Endothelial cell (in vitro differentiated cells): ENCODE measurements at regions not wholly inside any gene's neighbourhood (a gene's known extent, or its start where the extent isn't known, plus 50 kb on each side); places are given as distances from the start of the nearest gene placed in this dataset.

Experiments used
- DNase-seq: peaks from one replicate; pipeline ENCODE4 v3.0.0; 2021; ENCODE audit warnings: low spot score
- H3K27ac Mint-ChIP-seq: one replicate; pipeline ENCODE4 v1.8.0; 2021; ENCODE audit warnings: mixed read lengths, inconsistent platforms; ENCODE audit not compliant: unreplicated experiment
- H3K27me3 Mint-ChIP-seq: one replicate; pipeline ENCODE4 v1.8.0; 2021; ENCODE audit warnings: mild to moderate bottlenecking, moderate library complexity, mixed read lengths, inconsistent platforms; ENCODE audit not compliant: unreplicated experiment
- H3K36me3 Mint-ChIP-seq: one replicate; pipeline ENCODE4 v1.8.0; 2021; ENCODE audit warnings: mild to moderate bottlenecking, low read depth, mixed read lengths, inconsistent platforms; ENCODE audit not compliant: unreplicated experiment
- H3K4me1 Mint-ChIP-seq: one replicate; pipeline ENCODE4 v1.8.0; 2021; ENCODE audit warnings: mild to moderate bottlenecking, mixed read lengths, inconsistent platforms; ENCODE audit not compliant: unreplicated experiment
- H3K4me3 Mint-ChIP-seq: one replicate; pipeline ENCODE4 v1.8.0; 2021; ENCODE audit warnings: mild to moderate bottlenecking, mixed read lengths, inconsistent platforms; ENCODE audit not compliant: unreplicated experiment
- H3K9me3 Mint-ChIP-seq: one replicate; pipeline ENCODE4 v1.8.0; 2021; ENCODE audit warnings: mixed read lengths, inconsistent platforms; ENCODE audit not compliant: unreplicated experiment
- TF ChIP-seq, protein P1 (sequence below): fragments of 200-600 bp; sonication (generic); IDR thresholded peaks from one replicate; pipeline ENCODE4 v1.5.0; 2021; ENCODE audit warnings: antibody characterized with exemption; ENCODE audit not compliant: unreplicated experiment

DNA sequence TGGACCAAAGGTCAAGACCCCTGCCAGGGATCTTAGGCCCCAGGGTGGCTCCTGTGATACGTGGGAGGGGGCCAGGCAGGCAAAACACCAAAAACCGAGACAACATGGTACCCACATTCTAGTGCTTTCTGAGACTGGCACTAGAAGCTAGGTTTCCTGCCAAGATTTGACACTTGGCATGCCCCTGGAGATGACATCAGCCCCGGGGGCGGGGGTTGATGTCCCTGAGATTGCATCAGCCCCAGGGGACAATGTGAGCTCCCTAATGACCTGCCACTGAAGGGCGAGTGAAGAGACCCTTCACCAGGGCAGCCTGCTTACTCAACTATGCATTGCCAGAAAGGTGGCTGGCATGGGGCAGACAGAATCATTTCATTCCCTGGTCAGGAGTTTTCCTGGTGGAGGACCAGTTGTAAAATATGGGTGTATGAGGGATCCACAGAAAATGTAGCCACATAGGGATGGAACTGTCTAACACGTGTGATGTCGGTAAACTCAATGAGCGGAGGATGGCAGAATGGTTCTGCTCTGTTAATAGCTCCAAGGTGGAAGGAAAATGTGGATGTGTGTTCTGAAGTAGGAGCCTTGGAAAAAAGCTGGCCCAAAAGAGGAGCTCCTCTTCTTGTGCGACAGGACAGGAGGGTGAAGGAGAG, 219.7 kb downstream of the UNC5CL start:
- Mint-ChIP-seq H3K27ac (no peak overlapping the region), H3K4me3 (no peak overlapping the region)

DNA sequence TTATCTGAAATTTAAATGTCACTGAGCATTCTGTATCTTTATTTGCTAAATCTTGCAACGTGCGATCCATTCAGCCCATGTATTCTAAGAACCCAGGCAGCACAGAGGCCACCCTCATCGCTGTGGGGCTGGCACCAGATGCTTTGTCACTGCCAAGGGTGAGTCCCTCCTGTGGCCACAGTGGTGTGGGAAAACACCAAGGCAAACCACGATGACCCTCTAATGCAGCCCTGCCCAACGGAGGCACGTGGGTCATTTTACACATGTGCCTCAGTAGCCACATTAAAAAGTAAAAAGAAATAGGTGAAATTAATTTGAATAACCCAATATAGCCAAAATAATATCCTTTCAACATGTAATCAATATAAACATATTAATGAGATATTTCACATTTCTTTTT, 221.7 kb downstream of the UNC5CL start:
- Mint-ChIP-seq H3K4me3 (no peak overlapping the region), H3K9me3 (no peaks in the 10 kb centered on the region), H3K36me3 (no peaks in the 10 kb centered on the region), H3K27me3 (peaks cover 6% of the 10 kb centered on the region), H3K27ac (no peak overlapping the region), H3K4me1 (no peaks in the 10 kb centered on the region)
- TF ChIP-seq, protein P1, sequence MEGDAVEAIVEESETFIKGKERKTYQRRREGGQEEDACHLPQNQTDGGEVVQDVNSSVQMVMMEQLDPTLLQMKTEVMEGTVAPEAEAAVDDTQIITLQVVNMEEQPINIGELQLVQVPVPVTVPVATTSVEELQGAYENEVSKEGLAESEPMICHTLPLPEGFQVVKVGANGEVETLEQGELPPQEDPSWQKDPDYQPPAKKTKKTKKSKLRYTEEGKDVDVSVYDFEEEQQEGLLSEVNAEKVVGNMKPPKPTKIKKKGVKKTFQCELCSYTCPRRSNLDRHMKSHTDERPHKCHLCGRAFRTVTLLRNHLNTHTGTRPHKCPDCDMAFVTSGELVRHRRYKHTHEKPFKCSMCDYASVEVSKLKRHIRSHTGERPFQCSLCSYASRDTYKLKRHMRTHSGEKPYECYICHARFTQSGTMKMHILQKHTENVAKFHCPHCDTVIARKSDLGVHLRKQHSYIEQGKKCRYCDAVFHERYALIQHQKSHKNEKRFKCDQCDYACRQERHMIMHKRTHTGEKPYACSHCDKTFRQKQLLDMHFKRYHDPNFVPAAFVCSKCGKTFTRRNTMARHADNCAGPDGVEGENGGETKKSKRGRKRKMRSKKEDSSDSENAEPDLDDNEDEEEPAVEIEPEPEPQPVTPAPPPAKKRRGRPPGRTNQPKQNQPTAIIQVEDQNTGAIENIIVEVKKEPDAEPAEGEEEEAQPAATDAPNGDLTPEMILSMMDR, result no peak
- no peak for DNase-seq

More for the DNA sequence above, 219.7 kb downstream of the UNC5CL start:
- H3K27me3 Mint-ChIP-seq, result peaks cover 4% of the 10 kb centered on the region
- TF ChIP-seq, protein P1, result no peak
- no peaks in the 10 kb centered on the region for H3K36me3 Mint-ChIP-seq
- H3K9me3 Mint-ChIP-seq, result no peaks in the 10 kb centered on the region
- H3K4me1 Mint-ChIP-seq, result no peaks in the 10 kb centered on the region
- DNase-seq, result no peak

DNA sequence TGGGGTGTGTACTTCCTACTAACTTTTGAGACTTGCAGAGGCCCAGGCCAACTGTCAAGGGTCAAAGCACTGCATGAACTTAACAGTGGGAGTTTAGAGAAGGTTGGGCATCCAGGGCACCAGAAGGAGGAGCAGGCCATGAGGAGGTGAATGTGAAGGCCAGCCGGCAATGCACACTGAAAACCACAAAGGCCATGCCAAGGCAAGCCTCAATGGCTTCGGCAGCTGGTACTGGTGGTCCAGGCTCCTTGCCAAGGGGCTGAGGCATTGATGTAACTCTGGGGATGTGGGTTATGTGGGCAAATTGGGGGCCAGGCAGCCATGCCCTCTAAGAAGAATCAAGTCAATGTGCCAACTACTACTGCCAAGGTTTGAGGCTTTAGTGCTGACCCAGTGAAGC, 222.4 kb downstream of the UNC5CL start:
- Mint-ChIP-seq H3K27me3 (peaks cover 6% of the 10 kb centered on the region), H3K9me3 (no peaks in the 10 kb centered on the region), H3K4me1 (no peaks in the 10 kb centered on the region), H3K4me3 (no peak overlapping the region), H3K36me3 (no peaks in the 10 kb centered on the region), H3K27ac (no peak overlapping the region)
- DNase-seq, result no peak
- TF ChIP-seq, protein P1, result no peak

DNA sequence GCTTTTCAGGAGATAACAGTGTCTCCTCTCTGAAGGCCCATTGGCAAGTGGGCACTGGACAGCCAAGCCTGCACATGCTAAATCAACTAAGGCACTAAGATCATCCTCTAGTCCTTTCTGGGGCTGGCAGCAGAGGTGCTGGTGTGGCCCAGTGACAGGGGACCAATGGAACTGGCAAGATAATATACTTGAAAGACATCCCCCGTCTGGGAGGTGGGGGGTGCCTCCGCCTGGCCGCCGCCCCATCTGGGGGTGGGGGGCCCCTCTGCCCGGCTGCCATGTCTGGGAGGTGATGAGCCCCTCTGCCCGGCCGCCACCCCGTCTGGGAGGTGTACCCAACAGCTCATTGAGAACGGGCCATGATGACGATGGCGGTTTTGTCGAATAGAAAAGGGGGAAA, 223.3 kb downstream of the UNC5CL start:
- peaks cover 6% of the 10 kb centered on the region for H3K27me3 Mint-ChIP-seq
- H3K27ac Mint-ChIP-seq, result no peak overlapping the region
- no peak for DNase-seq
- no peak overlapping the region for H3K4me3 Mint-ChIP-seq
- TF ChIP-seq, protein P1, result no peak
- H3K9me3 Mint-ChIP-seq, result no peaks in the 10 kb centered on the region
- no peaks in the 10 kb centered on the region for H3K36me3 Mint-ChIP-seq
- no peaks in the 10 kb centered on the region for H3K4me1 Mint-ChIP-seq

DNA sequence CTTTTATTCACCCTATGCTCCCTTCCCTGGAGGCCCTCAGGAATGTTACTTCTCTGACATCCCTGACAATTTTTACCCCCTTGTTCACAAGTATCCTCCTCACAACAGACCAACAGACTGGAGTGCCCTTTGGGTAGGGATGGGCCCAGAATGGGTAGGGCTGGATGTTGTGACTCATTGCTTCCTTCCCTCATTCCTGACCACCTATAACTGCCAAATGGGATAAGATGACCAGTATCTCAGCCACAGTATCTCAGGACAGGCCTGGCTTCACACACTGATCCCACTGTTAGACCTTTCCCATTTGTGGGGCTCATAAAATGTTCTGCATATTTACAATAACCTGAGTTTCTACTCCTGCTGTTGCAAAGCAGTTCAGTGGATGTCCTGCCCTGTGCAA, 223.0 kb upstream of the LRFN2 start:
- no peaks in the 10 kb centered on the region for H3K9me3 Mint-ChIP-seq
- no peak for DNase-seq
- TF ChIP-seq, protein P1, result no peak

More for the DNA sequence above, 223.0 kb upstream of the LRFN2 start:
- no peaks in the 10 kb centered on the region for H3K4me1 Mint-ChIP-seq
- no peak overlapping the region for H3K27ac Mint-ChIP-seq
- peaks cover 13% of the 10 kb centered on the region for H3K27me3 Mint-ChIP-seq
- H3K4me3 Mint-ChIP-seq, result no peak overlapping the region
- no peaks in the 10 kb centered on the region for H3K36me3 Mint-ChIP-seq
